Epithelial cell of proximal tubule (primary cell): ENCODE measurements at regions not wholly inside any gene's neighbourhood (a gene's known extent, or its start where the extent isn't known, plus 50 kb on each side); places are given as distances from the start of the nearest gene placed in this dataset.
A peak's percentile ranks its signal among the peaks of the same experiment; 100 is the strongest.

ENCODE experiments used
- DNase-seq: peaks from one replicate; pipeline ENCODE4 v3.0.0-alpha.2; 2011; ENCODE audit warnings: low read depth
- H3K4me3 ChIP-seq: 2 replicates; pipeline ENCODE4 v1.5.1; 2011; ENCODE audit warnings: low read depth, mild to moderate bottlenecking, low read length
- CTCF ChIP-seq: conservative IDR thresholded peaks from 2 replicates; pipeline ENCODE4 v1.5.1; 2012; ENCODE audit warnings: low read depth, mild to moderate bottlenecking, low read length

GRCh38 chr3:177538048-177538749 lies 340.9 kb upstream of the TBL1XR1 start:
- TF ChIP-seq CTCF, result no peak
- DNase-seq, result peak; percentile 38
- no peak overlapping the region for H3K4me3 ChIP-seq

- TF ChIP-seq CTCF, result no peak
Observed at GRCh38 chr3:177538750-177539730, 341.8 kb upstream of the TBL1XR1 start.

GRCh38 chr3:177541541-177541940 lies 344.3 kb upstream of the TBL1XR1 start:
- no peak for TF ChIP-seq CTCF
- no peak overlapping the region for H3K4me3 ChIP-seq
- DNase-seq, result no peak

More at GRCh38 chr3:177538750-177539730, 341.8 kb upstream of the TBL1XR1 start:
- DNase-seq, result no peak
- H3K4me3 ChIP-seq, result no peak overlapping the region

GRCh38 chr3:177545964-177546363 lies 348.7 kb upstream of the TBL1XR1 start:
- no peak overlapping the region for H3K4me3 ChIP-seq
- no peak for TF ChIP-seq CTCF
- DNase-seq, result no peak

GRCh38 chr3:177547711-177548350 lies 350.5 kb upstream of the TBL1XR1 start:
- no peak for TF ChIP-seq CTCF

GRCh38 chr3:177550667-177551066 lies 353.4 kb upstream of the TBL1XR1 start:
- H3K4me3 ChIP-seq, result no peak overlapping the region
- no peak for TF ChIP-seq CTCF
- no peak for DNase-seq

More at GRCh38 chr3:177547711-177548350, 350.5 kb upstream of the TBL1XR1 start:
- no peak for DNase-seq
- no peak overlapping the region for H3K4me3 ChIP-seq
